ENCODE measurements at regions not wholly inside any gene's neighbourhood (a gene's known extent, or its start where the extent isn't known, plus 50 kb on each side); places are given as distances from the start of the nearest gene placed in this dataset.
"Not testable (repeated sequence)": the region's sequence is repeated elsewhere in the genome, so short reads cannot be mapped to it uniquely, and the experiment has no call there.

DNA sequence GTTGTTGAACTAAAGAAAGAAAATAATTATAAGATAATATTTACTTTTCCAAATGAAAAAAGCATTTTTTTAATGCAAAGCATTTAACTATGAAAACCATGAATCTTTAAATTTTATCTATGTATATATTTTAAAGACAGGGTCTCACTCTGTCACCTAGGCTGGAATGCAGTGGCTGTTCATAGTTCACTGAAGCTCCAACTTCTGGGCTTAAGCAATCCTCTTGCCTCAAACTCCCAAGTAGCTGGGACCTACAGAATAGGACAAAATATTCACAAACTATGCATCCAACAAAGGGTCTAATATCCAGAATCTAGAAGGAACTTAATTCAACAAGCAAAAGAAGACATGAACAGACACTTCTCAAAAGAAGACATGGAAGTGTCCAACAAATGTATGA, 55.9 kb upstream of the ALB start:
- no peak for DNase-seq

DNA sequence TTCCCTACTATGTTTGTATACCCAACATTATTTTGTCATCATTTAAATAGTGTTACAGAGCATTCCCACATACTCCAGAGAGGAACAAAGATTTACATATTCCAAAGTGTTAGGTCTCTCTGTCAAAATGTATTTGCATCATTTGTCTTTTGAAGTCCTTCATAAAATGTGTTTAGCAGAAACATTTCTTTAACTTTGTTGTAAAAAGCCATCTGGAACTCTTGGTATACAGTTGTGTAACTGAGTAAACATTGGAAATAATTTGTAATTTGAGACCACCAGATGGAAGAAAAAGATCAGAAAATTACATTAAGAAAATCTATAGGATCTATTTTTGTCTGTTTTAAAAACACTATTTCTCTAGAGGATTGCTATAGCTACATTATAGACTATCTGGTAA, 56.6 kb upstream of the ALB start:
- no peak for DNase-seq

DNA sequence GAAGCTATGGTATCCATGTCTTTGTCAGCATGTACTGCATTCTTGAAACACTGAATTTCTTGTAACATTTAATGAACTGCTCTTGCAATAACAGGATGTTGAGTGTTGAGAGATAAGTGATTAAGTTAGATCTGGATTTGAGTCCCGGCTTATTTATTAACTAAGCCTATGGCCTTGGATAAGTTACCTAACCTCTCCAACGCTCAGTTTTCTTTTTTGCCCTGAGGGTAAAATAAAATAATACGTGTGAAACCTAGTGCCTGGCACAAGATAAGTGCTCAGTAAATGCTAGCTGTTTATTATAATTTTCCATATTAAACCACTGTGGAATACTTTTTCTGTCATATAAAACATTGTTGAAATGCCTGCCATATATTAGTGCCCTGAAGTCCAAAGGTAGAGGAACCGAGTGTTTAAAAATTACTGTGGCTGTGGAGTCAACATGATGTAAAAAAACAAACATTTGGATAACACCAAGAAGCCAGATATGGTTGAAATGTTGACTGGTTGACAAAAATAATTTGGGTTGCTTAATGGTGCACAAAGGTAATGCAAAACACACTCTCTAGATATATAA, 58.6 kb upstream of the ALB start:
- no peak for DNase-seq

DNA sequence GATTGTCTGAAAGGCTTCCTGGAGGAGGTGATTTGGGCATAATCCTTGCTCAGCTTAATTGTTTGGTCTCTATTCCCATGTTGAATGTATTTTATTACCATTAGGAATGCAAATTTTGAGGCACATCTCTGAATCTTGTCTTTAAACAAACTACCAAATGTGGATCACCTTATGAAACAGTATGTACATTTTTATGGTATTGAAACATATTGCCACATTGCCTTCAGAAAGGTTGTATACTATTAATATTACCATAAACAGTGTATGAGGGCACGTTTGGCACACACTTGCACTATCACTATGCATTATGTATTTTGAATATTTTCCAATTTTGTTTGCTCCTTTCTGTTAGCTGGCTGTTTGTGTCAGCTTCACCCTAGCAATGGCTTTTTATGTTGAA, 60.0 kb upstream of the ALB start:
- no peak for DNase-seq

DNA sequence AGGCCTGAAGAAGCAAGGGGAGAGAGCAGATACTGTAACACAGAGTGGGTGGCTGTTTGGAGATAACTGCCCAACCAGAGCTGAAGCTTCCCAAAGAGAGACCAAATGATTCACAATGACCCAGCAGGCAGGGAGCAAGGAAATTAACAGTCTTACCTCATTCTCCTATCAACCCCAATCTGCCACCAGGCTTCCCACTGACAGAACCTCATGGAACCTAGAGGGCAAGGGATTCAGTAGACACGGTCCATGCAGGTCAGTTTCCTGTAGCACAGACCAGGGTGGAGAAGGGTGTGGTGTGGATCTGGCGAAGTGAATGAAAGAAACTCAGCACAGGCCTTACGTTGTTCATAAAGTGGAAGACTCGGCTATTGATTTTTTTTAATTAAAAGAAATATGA, 60.7 kb upstream of the ALB start:
- no peak for DNase-seq

DNA sequence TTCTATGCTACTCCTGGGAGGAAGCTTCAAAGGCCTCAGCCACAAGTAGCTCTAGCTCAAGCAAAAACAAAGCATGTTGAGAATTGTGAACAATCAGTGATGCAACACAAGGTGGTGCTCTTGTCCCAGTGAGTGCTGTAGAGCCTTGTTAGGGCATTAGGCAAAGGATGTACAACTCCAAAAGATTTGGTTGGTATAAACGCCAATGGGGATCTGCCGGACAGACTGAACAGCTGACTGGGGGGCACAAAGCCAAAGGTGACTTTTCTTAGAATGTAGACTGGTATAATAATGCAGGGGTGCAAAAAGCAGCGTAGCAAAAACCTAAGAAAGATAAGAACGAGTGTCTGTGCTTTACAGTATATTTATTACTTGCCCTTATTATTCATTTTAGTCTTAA, 62.6 kb upstream of the ALB start:
- DNase-seq, result peak; percentile 46

DNA sequence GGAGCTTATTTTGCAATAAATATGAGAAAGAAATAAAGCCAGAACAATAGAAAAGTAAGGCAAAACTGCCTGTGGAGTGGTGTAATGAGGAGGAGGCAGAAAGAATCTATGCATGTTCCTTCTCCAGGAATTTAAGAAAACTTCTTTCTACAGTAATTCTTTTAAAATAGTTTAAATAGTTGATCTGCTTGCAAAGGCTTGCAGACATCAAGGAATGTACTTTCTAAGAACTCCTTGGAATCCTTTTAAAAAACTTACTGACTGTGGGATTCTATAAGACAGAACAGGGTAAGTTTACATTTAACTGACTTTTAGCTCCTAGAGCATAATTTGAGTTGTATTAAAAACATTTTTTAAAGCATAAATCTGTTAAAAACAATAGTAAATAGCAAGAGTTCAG, 63.2 kb upstream of the ALB start:
- no peak for DNase-seq

DNA sequence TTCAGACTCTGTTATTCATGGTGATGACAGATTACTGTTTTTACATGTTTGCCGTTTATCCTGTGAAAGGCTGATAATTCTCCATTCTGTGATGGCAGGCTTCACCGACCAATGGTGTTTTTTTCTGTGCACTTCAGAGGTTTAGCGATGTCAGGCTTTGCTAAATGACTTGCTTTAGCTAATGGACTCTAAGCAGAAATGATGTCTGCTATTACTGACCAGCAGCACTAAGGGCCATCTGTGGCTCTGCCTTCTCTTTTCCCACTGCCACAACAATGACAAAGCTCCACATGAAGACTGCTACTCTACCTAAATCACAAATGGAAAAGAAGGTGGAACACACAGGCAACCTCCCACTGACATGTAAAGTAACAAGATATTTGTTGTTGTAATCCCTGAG, 68.4 kb upstream of the ALB start:
- no peak for DNase-seq

DNA sequence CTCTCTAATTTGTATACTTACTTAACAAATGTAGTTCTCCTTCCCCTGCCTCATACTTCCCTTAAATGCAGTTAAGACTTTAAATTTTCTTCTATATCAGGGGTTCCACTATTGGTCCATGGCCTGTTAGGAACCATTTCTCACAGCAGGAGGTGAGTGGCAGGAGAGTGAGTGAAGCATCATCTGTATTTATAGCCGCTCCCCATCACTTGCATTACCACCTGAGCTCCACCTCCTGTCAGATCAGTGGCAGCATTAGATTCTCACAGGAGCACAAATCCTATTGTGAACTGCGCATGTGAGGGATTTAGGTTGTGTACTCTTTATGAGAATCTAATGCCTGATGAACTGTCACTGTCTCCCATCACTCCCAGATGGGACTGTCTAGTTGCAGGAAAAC, 72.1 kb upstream of the ALB start:
- not testable (repeated sequence) for DNase-seq

DNA sequence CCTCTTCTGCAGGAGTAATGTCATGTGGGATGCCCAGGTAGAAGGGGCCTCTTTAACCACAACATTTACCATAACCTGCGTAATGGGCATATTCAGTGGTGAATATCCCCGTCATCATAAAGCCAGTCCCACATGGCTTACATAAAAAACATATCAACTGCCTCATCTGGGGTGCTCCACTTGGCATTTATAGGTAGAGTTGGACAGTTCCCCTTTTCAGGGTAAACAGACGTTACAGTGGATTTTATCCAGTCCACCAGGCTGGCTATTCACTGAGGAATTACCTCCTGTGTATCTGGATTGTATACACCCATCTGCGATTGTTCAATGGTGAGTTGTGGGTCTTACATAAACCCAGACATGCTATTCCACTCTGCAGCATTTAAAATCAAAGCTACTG, 70.7 kb upstream of the ANKRD17 start:
- no peak for DNase-seq

DNA sequence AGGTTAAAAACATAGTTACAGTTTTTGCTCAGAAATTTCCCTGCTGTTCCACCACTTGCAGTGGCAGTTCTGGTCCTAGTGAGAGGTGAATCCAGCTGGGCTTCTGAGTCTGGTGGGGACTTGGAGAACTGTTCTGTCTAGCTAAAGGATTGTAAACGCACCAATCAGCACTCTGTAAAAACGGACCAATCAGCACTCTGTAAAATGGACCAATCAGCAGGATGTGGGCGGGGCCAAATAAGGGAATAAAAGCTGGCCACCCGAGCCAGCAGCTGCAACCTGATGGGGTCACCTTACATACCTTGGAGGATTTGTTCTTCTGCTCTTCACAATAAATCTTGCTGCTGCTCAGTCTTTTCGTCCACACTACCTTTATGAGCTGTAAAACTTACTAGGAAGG, 67.2 kb upstream of the ANKRD17 start:
- not testable (repeated sequence) for DNase-seq

DNA sequence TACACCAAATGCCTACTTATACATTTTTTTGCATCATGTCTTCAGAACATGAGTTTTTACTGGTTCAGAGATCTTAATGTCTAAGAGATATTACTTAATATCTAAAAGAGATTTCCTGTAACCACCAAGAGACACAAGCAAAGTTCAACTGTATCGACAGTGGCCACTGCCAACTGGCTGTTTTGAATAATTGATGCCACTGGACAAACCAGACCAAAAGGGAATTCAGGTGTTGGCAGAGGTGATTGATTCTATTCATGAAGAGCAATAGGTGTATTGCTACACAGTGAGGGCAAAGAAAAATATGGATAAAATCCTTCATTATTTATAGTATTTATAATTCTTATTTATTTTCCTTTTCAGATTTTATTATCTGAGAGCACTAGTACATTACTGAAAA, 58.5 kb upstream of the ANKRD17 start:
- no peak for DNase-seq

DNA sequence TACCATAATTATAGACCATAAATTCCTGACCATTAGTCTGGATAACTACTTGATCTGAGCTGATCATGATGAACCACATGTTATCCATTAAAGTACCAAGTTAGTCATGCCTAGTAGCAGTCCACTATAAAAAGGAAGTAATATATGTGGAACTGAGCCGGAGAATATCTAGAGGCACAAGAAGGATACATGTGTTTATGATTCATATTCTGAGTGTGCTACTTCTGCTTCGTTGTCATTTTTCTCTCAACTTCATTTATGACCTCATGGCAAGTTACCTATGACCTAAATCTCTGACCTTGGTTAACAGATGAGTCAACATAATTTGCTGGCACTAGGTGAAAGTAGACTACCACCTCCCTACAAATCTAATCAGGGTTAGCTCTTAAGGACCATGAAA, 56.5 kb upstream of the ANKRD17 start:
- DNase-seq, result no peak

DNA sequence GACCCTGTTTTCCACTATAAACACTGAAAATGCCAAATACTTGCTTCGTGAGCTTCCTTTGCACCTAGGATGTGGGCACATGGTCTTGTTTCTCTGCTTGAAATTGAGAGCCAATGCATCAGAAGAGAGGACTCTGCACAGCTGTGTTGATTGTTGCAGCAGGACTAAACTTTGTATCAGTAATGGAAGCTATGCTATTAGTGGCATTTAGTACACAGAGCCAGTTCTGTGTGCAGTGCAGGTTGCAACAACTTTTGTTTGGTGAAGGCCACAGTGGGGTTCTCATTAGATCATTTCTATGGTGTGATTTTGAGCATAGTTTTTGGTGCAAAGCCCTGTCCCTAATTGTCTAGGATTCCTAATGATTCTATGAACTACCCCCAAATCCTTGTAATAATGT, 54.4 kb upstream of the ANKRD17 start:
- DNase-seq, result no peak

DNA sequence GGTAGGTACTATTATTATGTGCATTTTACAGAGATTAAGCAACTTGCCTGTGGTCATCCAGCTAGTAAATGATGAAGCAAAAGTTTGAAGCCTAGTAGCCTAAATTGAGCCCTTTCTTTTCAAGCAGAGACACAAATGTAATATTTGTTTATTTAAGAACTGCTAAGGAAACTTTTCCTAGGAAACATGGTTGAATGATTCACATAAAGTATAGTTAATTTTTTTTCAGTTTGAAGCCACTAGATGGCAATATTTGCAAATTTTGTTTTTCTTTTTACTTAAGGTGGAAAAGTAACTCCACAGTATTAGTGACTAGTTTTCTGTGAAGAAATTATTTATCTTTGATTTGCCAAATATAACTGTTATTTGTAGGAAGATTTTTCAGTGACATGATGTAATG, 52.8 kb upstream of the ANKRD17 start:
- peak; percentile 48 for DNase-seq

DNA sequence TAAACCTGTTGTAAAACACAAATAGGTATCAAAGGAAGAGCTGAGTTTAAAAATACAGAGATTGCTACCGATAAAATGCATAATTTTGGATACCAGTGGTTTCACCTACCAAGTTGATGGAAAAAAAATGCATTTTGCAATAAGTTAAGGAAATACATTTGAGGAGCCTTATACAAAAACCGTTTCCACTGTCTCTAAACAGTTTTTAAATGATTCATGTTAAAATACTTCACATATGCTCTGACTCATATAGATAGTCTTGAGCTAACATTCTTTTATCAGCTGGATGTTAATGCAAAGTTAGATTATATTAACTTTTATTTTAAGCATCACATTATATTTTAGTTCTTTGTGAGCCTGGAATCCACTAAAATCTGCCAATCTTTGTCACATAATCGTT, 50.6 kb upstream of the ANKRD17 start:
- no peak for DNase-seq

All from dermis blood vessel endothelial cell (primary cell).